Tibial artery (tissue), 4 donors: ENCODE measurements at regions not wholly inside any gene's neighbourhood (a gene's known extent, or its start where the extent isn't known, plus 50 kb on each side); places are given as distances from the start of the nearest gene placed in this dataset.

Source experiments
- DNase-seq, 2 donors: peaks; one replicate each; pipeline ENCODE4 v3.0.0-alpha.2; 2019
- H3K27ac ChIP-seq, 2 donors: fragments of 200-600 bp; sonication (generic) in 1 of 2; 1 replicate in 1 of 2; 2 replicates in 1 of 2; pipeline ENCODE4 v1.5.1; 2018 to 2019; ENCODE audit warnings: mild to moderate bottlenecking in 1 of 2
- H3K27me3 ChIP-seq, 2 donors: fragments of 200-600 bp; sonication (generic) in 1 of 2; one replicate each; pipeline versions ENCODE4 v1.5.1 to v1.6.0; 2016 to 2019
- H3K36me3 ChIP-seq, 3 donors: fragments of 200-600 bp; sonication (generic) in 2 of 3; one replicate each; pipeline ENCODE4 v1.5.1; 2016 to 2019; ENCODE audit warnings: mild to moderate bottlenecking in 2 of 3
- H3K4me1 ChIP-seq, 4 donors: fragments of 200-600 bp; sonication (generic) in 2 of 4; 1 replicate in 3 of 4; 2 replicates in 1 of 4; pipeline ENCODE4 v1.5.1; 2016 to 2019
- H3K4me3 ChIP-seq, 2 donors: fragments of 200-600 bp; sonication (generic) in 1 of 2; 1 replicate in 1 of 2; 2 replicates in 1 of 2; pipeline ENCODE4 v1.5.1; 2018 to 2019; ENCODE audit warnings: mild to moderate bottlenecking in 2 of 2
- H3K9me3 ChIP-seq, 3 donors: fragments of 200-600 bp; sonication (generic) in 1 of 3; one replicate each; pipeline ENCODE4 v1.5.1; 2016 to 2019
- intact Hi-C: fragments of 100-400 bp; cut with DNase I; formaldehyde crosslinking; loops from one replicate; pipeline ENCODE4 v1.15.0; 2023; ENCODE audit warnings: low total_unique reads
- TF ChIP-seq, protein P1 (sequence below), 2 experiments: fragments of 200-600 bp in 1 of 2; fragments of 450-650 bp in 1 of 2; IDR thresholded peaks; one replicate each; pipeline ENCODE4 v1.5.1; 2017 to 2019; ENCODE audit warnings: antibody characterized with exemption in 2 of 2, mild to moderate bottlenecking in 1 of 2, moderate library complexity in 1 of 2

DNA sequence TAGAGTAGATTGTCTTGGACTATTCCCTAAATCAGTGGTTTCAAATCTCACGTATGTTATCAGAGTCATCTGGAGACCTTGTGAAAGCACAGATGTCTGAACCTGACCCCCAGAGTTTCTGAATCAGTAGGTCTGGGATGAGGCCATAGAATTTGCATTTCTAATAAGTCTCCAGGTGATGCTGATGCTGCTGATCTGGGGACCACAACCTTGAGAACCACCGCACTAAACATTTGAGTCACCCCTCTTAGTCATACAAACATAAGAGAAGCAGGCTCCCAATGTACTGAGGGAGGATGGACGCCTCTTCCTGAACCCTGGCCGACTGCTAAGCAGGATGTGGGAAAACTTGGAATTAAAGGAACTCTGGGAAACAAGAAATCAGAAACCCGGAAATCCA is 187.8 kb upstream of the PRDM1 start:
- Histone ChIP-seq H3K36me3 (no peaks in the 10 kb centered on the region), H3K27ac (no peak overlapping the region), H3K27me3 (peaks cover 0 to 6% of the 10 kb centered on the region in 2 donors), H3K4me3 (no peak overlapping the region), H3K9me3 (no peaks in the 10 kb centered on the region), H3K4me1 (peaks cover 0 to 6% (median 0%) of the 10 kb centered on the region in 4 donors)
- intact Hi-C loops, result no loop called here
- no peak for DNase-seq
- TF ChIP-seq, protein P1, sequence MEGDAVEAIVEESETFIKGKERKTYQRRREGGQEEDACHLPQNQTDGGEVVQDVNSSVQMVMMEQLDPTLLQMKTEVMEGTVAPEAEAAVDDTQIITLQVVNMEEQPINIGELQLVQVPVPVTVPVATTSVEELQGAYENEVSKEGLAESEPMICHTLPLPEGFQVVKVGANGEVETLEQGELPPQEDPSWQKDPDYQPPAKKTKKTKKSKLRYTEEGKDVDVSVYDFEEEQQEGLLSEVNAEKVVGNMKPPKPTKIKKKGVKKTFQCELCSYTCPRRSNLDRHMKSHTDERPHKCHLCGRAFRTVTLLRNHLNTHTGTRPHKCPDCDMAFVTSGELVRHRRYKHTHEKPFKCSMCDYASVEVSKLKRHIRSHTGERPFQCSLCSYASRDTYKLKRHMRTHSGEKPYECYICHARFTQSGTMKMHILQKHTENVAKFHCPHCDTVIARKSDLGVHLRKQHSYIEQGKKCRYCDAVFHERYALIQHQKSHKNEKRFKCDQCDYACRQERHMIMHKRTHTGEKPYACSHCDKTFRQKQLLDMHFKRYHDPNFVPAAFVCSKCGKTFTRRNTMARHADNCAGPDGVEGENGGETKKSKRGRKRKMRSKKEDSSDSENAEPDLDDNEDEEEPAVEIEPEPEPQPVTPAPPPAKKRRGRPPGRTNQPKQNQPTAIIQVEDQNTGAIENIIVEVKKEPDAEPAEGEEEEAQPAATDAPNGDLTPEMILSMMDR (IDR thresholded peaks at IDR 0.05), result no peak

DNA sequence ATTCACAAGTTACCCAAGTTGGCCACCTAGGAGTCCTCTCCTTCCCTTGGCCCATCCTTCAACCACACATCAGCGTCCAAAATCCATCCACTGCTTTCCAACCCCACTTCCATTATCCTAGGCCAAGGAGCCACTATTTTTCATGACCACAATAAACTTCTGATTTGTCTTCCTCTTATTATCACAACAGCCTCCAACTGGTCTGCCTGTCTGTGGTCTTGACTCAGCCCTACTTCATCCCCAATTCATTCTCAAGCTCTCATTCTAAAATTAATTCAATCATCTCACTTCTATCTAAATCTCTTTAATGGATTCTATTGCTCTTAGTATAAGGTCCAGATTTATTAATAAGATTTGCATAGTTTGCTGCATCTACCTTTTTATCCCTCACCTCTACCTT is 189.0 kb upstream of the PRDM1 start:
- no peak overlapping the region for H3K4me3 ChIP-seq
- intact Hi-C loops, result no loop called here
- H3K4me1 ChIP-seq, result peaks cover 0 to 6% (median 0%) of the 10 kb centered on the region in 4 donors
- no peaks in the 10 kb centered on the region for H3K36me3 ChIP-seq
- H3K27me3 ChIP-seq, result peaks cover 0 to 6% of the 10 kb centered on the region in 2 donors
- H3K9me3 ChIP-seq, result no peaks in the 10 kb centered on the region
- H3K27ac ChIP-seq, result no peak overlapping the region
- TF ChIP-seq, protein P1 (IDR thresholded peaks at IDR 0.05), result no peak
- DNase-seq, result no peak

DNA sequence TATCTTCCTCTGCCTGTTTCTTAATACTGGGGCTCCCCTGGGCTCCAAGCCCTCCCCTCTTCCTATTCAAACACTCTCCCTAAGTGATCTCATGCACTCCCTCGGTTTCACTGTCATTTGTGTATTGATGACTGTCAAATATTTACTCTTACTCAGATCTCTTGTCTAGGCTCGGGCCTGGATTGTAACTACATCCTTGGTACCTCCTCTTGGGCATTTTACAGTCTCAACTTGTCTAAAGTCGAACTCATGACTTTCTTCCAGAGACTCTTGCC is 189.4 kb upstream of the PRDM1 start:
- Histone ChIP-seq H3K4me3 (no peak overlapping the region), H3K27me3 (peaks cover 0 to 6% of the 10 kb centered on the region in 2 donors), H3K27ac (no peak overlapping the region), H3K36me3 (no peaks in the 10 kb centered on the region), H3K9me3 (no peaks in the 10 kb centered on the region), H3K4me1 (peaks cover 0 to 6% (median 0%) of the 10 kb centered on the region in 4 donors)
- DNase-seq, result no peak
- TF ChIP-seq, protein P1 (IDR thresholded peaks at IDR 0.05), result no peak
- intact Hi-C loops, result no loop called here

DNA sequence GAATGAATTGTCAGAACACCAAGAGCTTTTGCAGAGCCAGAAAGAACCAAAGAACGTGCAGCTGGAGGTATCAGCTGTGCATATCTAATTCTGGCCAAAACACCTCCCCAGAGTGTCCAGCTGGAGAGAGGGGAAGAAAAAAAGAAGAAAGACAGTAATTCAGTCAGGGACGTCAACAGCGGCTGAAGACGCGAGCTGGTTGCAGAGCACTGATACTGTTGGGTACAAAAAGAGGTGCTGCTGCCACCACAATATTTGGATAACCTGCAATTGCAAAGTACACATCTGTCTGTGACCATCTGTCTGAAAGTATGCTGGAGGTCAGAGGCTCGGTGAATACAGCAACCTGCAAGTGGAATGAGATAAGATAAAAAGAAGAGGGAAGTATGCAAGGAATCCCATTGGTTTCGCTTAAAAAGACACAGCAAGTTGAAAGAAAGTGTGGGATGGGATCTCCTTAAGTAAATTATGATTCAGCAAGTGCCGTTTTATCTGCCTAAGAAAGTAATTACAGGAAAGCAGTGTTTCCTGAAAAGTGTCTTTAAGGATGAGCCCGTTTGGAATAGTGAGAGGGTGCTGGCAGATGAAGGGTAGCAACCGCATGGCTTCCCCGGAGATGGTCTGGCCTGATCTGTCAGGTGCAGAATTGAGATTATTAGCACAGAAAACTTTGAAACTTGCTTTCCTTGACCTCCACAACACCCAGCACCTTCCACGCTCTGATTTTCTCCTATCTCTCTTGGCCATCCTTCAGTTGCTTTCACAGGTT is 189.9 kb upstream of the PRDM1 start:
- Histone ChIP-seq H3K9me3 (no peaks in the 10 kb centered on the region), H3K4me1 (peaks cover 0 to 6% (median 0%) of the 10 kb centered on the region in 4 donors), H3K27ac (no peak overlapping the region), H3K4me3 (no peak overlapping the region), H3K27me3 (peaks cover 0 to 6% of the 10 kb centered on the region in 2 donors), H3K36me3 (no peaks in the 10 kb centered on the region)
- intact Hi-C loops, result no loop called here
- TF ChIP-seq, protein P1 (IDR thresholded peaks at IDR 0.05), result no peak
- DNase-seq, result no peak

DNA sequence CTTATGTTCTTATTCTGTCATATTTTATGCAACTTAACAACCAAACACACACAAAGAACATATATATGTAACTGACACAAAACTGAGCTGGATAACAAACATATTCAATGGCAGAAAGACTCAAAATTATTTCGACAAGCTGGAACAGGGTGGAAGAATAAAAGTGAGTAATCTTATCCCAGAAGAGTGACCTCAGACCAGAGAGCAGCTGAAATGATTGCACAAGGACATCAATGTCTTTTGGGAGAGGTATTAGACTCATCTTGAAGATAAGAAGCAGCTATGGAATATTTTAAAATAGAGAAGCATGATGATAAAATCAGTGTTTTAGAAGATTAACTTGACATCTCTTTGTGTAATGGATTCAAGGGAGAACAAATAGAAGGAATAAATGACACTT is 191.6 kb upstream of the PRDM1 start:
- TF ChIP-seq, protein P1 (IDR thresholded peaks at IDR 0.05), result no peak
- Histone ChIP-seq H3K27ac (no peak overlapping the region), H3K4me3 (no peak overlapping the region), H3K36me3 (no peaks in the 10 kb centered on the region), H3K4me1 (no peaks in the 10 kb centered on the region), H3K27me3 (peaks cover 0 to 6% of the 10 kb centered on the region in 2 donors), H3K9me3 (no peaks in the 10 kb centered on the region)
- no peak for DNase-seq
- intact Hi-C loops, result no loop called here
